Parathyroid adenoma (tissue), 2 donors: ENCODE measurements at regions not wholly inside any gene's neighbourhood (a gene's known extent, or its start where the extent isn't known, plus 50 kb on each side); places are given as distances from the start of the nearest gene placed in this dataset.

ENCODE experiments used
- H2AFZ ChIP-seq: fragments of 300-600 bp; sonication (generic); one replicate; pipeline ENCODE4 v1.7.0; 2017; ENCODE audit warnings: antibody characterized with exemption, mild to moderate bottlenecking
- H3K27ac ChIP-seq: fragments of 300-600 bp; sonication (generic); one replicate; pipeline ENCODE4 v1.7.0; 2017
- H3K27me3 ChIP-seq: fragments of 300-600 bp; sonication (generic); one replicate; pipeline ENCODE4 v1.7.0; 2017; ENCODE audit warnings: low read length; ENCODE audit not compliant: control insufficient read depth, insufficient read depth
- H3K36me3 ChIP-seq: fragments of 300-600 bp; sonication (generic); one replicate; pipeline ENCODE4 v1.7.0; 2017; ENCODE audit warnings: low read length; ENCODE audit not compliant: control insufficient read depth, insufficient read depth
- H3K4me1 ChIP-seq: fragments of 300-600 bp; sonication (generic); one replicate; pipeline ENCODE4 v1.7.0; 2017; ENCODE audit warnings: control low read depth
- H3K4me2 ChIP-seq: fragments of 300-600 bp; sonication (generic); one replicate; pipeline ENCODE4 v1.7.0; 2017; ENCODE audit warnings: low read length
- H3K4me3 ChIP-seq: fragments of 300-600 bp; sonication (generic); one replicate; pipeline ENCODE4 v1.7.0; 2017; ENCODE audit warnings: low read depth, low read length
- H3K79me2 ChIP-seq: fragments of 300-600 bp; sonication (generic); one replicate; pipeline ENCODE4 v1.7.0; 2017; ENCODE audit warnings: control low read depth
- H3K9ac ChIP-seq: fragments of 300-600 bp; sonication (generic); one replicate; pipeline ENCODE4 v1.7.0; 2017; ENCODE audit warnings: mild to moderate bottlenecking
- H3K9me3 ChIP-seq: fragments of 300-600 bp; sonication (generic); one replicate; pipeline ENCODE4 v1.7.0; 2017; ENCODE audit warnings: low read length; ENCODE audit not compliant: control insufficient read depth
- CTCF ChIP-seq: fragments of 300-600 bp; sonication (generic); IDR thresholded peaks from one replicate; pipeline ENCODE4 v1.7.0; 2017; ENCODE audit warnings: antibody characterized with exemption, mild to moderate bottlenecking
- donor health status: primary hyperparathyroidism.

DNA sequence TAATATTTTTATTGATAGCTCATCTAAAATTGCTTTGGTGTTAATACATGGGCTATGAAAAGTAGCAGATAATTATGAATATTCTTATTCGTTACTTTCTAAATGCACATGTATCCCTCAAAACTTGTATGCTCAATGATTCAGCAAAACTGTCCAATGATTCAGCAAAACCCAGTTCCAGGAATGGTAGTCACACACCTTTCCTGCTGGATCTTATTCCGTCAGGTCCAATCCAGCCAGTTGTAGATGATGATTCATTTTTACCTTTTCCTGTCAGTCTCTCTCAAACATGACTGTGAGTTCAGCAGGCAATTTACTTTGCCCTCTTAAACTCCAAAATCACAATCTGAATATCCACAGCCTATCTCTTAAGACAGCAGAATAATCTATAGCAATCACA, 1082.6 kb downstream of the EFNB2 start:
- Histone ChIP-seq H3K4me3 (no peak overlapping the region), H3K9ac (no peak overlapping the region), H3K36me3 (no peaks in the 10 kb centered on the region), H3K27ac (no peak overlapping the region), H3K9me3 (no peaks in the 10 kb centered on the region), H3K27me3 (no peaks in the 10 kb centered on the region), H2AFZ (no peak overlapping the region), H3K79me2 (no peaks in the 10 kb centered on the region), H3K4me1 (no peaks in the 10 kb centered on the region), H3K4me2 (no peak overlapping the region)
- no peak for TF ChIP-seq CTCF

GRCh38 chr13:105450784-105451183, 1084.7 kb downstream of the EFNB2 start:
- no peaks in the 10 kb centered on the region for H3K9me3 ChIP-seq
- no peak overlapping the region for H3K27ac ChIP-seq
- H3K4me3 ChIP-seq, result no peak overlapping the region
- H3K4me2 ChIP-seq, result no peak overlapping the region
- no peaks in the 10 kb centered on the region for H3K4me1 ChIP-seq
- no peak for TF ChIP-seq CTCF
- no peaks in the 10 kb centered on the region for H3K36me3 ChIP-seq
- no peaks in the 10 kb centered on the region for H3K27me3 ChIP-seq
- no peak overlapping the region for H2AFZ ChIP-seq
- H3K9ac ChIP-seq, result no peak overlapping the region
- H3K79me2 ChIP-seq, result no peaks in the 10 kb centered on the region

DNA sequence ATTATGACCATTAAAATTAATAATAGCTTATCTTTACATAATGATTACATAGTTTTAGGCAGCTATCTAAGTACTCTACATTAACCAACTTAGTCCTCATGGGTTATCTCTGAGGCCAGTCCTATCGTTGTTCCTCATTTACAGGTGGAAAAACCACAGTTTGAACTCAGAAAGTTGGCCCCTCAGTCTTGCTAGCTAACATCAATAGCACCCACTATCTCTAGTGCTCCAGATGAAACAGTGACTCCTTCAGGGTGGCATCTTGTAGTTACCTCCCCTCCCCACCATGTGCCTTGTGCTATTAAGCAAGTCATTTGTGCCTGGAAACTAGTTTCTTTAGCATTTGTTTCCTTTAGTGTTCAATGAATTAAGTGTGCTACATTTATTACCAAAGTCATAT, 1086.7 kb downstream of the EFNB2 start:
- Histone ChIP-seq H3K9me3 (no peaks in the 10 kb centered on the region), H3K4me2 (no peak overlapping the region), H3K4me3 (no peak overlapping the region), H3K27ac (no peak overlapping the region), H3K9ac (no peak overlapping the region), H3K79me2 (no peaks in the 10 kb centered on the region), H2AFZ (no peak overlapping the region), H3K4me1 (no peaks in the 10 kb centered on the region), H3K27me3 (no peaks in the 10 kb centered on the region), H3K36me3 (no peaks in the 10 kb centered on the region)
- no peak for TF ChIP-seq CTCF

GRCh38 chr13:105446197-105446596, 1089.3 kb downstream of the EFNB2 start:
- Histone ChIP-seq H3K9me3 (no peaks in the 10 kb centered on the region), H2AFZ (no peak overlapping the region), H3K27ac (no peak overlapping the region), H3K9ac (no peak overlapping the region), H3K4me2 (no peak overlapping the region), H3K36me3 (no peaks in the 10 kb centered on the region), H3K4me1 (no peaks in the 10 kb centered on the region), H3K4me3 (no peak overlapping the region), H3K27me3 (no peaks in the 10 kb centered on the region), H3K79me2 (no peaks in the 10 kb centered on the region)
- no peak for TF ChIP-seq CTCF

GRCh38 chr13:105445796-105446195, 1089.7 kb downstream of the EFNB2 start:
- Histone ChIP-seq H3K27ac (no peak overlapping the region), H3K79me2 (no peaks in the 10 kb centered on the region), H3K4me2 (no peak overlapping the region), H2AFZ (no peak overlapping the region), H3K9me3 (no peaks in the 10 kb centered on the region), H3K36me3 (no peaks in the 10 kb centered on the region), H3K9ac (no peak overlapping the region), H3K4me1 (no peaks in the 10 kb centered on the region), H3K27me3 (no peaks in the 10 kb centered on the region), H3K4me3 (no peak overlapping the region)
- TF ChIP-seq CTCF, result no peak
